ENCODE measurements at regions not wholly inside any gene's neighbourhood (a gene's known extent, or its start where the extent isn't known, plus 50 kb on each side); places are given as distances from the start of the nearest gene placed in this dataset.

DNA sequence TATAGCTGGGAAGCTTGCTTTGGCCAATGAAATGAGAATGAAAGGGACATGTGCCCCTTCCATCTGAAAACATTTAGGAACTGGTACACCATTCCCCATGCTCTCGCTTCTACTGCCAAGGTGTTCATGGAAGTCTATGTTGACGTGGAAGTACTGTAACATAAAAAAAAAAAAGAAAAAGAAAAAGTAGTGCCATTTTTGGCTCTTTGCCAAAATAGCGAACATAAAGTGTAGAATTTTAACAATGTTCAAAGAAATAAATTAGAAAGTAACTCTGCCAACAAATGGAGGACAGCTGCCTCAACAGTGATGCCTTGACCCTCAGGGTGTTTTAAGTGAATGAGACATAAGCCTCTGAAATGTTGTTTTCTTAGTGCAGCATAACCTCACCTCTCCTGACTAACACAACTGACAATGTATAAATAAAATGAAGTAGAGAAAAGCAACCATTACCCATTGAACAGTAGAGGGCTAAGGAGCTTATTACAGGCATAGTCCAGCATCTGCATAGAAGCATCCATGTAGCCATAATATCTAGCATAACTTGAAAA is 536.6 kb downstream of the DTWD2 start:
- no peak overlapping the region for H3K27ac ChIP-seq
- TF ChIP-seq, protein P1, sequence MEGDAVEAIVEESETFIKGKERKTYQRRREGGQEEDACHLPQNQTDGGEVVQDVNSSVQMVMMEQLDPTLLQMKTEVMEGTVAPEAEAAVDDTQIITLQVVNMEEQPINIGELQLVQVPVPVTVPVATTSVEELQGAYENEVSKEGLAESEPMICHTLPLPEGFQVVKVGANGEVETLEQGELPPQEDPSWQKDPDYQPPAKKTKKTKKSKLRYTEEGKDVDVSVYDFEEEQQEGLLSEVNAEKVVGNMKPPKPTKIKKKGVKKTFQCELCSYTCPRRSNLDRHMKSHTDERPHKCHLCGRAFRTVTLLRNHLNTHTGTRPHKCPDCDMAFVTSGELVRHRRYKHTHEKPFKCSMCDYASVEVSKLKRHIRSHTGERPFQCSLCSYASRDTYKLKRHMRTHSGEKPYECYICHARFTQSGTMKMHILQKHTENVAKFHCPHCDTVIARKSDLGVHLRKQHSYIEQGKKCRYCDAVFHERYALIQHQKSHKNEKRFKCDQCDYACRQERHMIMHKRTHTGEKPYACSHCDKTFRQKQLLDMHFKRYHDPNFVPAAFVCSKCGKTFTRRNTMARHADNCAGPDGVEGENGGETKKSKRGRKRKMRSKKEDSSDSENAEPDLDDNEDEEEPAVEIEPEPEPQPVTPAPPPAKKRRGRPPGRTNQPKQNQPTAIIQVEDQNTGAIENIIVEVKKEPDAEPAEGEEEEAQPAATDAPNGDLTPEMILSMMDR (IDR thresholded peaks at IDR 0.05), result no peak
- TF ChIP-seq ZFX (IDR thresholded peaks at IDR 0.05; ENCODE audit: borderline replicate concordance), result no peak

DNA sequence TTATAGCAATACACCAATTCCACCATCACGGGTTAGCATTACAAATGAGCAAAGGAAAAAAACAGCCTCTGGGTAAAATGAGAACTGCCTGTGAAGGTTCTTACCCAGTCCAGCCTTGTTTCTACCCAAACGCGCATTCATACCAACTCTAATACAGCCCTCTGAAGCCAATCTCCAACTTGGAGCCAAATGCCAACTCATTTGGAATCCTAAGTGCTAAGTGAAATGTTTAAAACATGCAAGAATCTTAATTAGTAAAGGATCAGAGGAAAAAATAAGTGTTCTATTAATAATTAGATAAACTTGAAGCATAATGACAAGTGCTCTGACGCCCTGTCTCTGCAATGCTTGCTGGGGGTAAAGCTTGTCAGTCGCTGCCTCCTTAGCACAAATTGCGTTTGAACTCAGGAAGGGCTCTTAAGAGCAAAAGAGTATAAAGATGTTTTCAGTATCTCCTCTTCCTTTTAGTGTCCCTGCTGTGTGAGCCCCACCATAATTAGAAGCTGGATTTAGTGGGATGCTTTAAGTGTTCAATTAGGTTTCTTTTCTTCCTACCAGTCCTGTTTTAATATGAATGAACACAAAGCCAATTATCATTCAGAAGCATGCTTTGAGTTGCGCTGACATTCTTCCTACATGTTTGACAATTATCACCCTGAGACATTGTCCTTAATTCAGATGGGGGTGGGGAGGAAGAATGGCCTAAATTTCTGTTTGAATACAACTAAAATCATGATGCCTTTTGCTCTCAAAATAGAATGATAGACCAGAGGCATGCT is 537.6 kb downstream of the DTWD2 start:
- H3K27ac ChIP-seq, result no peak overlapping the region
- no peak for TF ChIP-seq ZFX (IDR thresholded peaks at IDR 0.05; ENCODE audit: borderline replicate concordance)
- TF ChIP-seq, protein P1 (IDR thresholded peaks at IDR 0.05), result no peak

DNA sequence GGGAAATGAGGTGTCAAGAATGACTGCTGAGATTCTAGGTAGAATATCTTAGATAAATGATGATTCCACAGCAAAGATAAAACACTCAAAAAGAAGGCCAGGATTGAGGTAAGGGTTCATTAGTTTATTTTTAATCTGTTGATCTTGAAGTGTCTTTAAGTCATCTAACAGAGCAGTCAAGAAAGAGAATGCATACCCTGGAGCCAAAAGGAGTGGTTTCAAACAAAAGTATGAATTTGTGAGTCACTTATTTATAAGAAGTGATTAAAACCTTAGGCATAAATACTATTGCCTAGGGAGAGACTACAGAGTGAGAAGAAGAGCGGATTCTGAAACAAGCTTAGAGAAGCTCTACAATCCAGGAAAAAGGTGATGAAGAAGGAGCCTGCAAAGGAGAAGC is 541.0 kb downstream of the DTWD2 start:
- TF ChIP-seq, protein P1 (IDR thresholded peaks at IDR 0.05), result no peak
- TF ChIP-seq ZFX (IDR thresholded peaks at IDR 0.05; ENCODE audit: borderline replicate concordance), result no peak
- H3K27ac ChIP-seq, result no peak overlapping the region

GRCh38 chr5:118441956-118442355 is 546.4 kb downstream of the DTWD2 start:
- no peak for TF ChIP-seq ZFX (IDR thresholded peaks at IDR 0.05; ENCODE audit: borderline replicate concordance)
- TF ChIP-seq, protein P1 (IDR thresholded peaks at IDR 0.05), result no peak
- no peak overlapping the region for H3K27ac ChIP-seq

DNA sequence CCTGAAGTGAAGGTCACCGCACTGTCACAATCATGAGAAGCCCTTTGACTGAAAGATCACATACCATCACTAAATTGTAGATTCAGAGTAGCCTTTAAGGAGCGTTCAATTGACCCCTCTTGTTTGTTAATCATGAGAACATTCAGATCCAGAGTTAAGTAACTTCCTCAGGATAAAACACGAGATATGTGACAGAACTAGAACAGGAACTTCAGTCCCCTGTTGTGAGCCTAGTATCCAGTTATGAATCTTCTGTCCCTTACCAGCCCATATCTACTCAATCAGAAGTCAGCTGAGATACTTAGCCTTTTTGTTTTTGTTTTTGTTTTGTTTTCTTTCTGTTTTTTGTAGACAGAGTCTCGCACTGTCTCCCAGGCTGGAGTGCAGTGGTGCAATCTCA is 547.3 kb downstream of the DTWD2 start:
- TF ChIP-seq, protein P1 (IDR thresholded peaks at IDR 0.05), result no peak
- TF ChIP-seq ZFX (IDR thresholded peaks at IDR 0.05; ENCODE audit: borderline replicate concordance), result no peak
- H3K27ac ChIP-seq, result no peak overlapping the region

DNA sequence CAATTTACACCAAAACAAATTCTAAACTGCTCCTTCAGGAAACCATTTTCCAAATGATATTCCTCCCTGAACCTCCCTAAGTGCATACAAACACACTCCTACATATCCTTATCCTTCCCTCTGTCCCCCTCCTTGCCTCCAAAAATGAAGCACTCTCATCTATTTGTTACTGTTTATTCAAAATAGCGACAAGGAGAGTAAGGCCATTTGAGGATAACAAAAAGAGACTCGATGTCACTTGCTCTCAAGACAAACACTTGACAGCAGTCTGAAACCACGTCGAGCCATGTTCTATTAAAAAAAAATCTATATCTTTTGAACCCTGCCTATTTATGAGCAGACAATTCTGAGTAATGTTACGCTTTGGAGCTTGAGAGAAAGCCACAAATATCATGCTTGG is 547.9 kb downstream of the DTWD2 start:
- no peak overlapping the region for H3K27ac ChIP-seq
- TF ChIP-seq ZFX (IDR thresholded peaks at IDR 0.05; ENCODE audit: borderline replicate concordance), result no peak
- TF ChIP-seq, protein P1 (IDR thresholded peaks at IDR 0.05), result no peak

DNA sequence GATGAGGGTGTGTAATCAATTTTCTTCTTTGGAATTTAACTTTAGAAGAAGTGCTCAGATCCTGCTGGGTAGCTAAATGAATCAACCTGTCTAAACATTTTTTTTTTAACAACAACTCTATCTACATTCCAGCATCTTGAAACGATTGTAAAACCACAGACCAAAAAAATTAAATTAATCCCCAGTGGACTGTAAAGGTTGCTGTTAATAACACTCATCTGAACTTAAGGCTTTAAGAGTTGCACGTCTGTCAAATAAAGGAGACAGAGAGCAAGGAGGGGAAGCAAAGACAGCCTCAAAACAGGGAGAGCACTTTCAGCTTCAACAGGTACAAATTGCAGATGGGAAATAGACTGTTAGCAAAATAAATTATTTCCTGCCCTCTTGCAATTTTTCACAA is 548.5 kb downstream of the DTWD2 start:
- TF ChIP-seq ZFX (IDR thresholded peaks at IDR 0.05; ENCODE audit: borderline replicate concordance), result no peak
- TF ChIP-seq, protein P1 (IDR thresholded peaks at IDR 0.05), result no peak
- H3K27ac ChIP-seq, result no peak overlapping the region

Measured in 22Rv1 (cell line).